K562 (cell line): ENCODE measurements at regions not wholly inside any gene's neighbourhood (a gene's known extent, or its start where the extent isn't known, plus 50 kb on each side); places are given as distances from the start of the nearest gene placed in this dataset.
"Not testable (repeated sequence)": the region's sequence is repeated elsewhere in the genome, so short reads cannot be mapped to it uniquely, and the experiment has no call there.

ENCODE experiments used
- ATAC-seq: fragments of 200-7000 bp; cut with Tn5 transposase; 3 replicates; pipeline ENCODE4 v1.9.1; 2020; ENCODE audit warnings: moderate library complexity
- BruUV-seq: library from RNA; stranded (reverse); fragments of 400-500 nt; replicated peaks from 2 replicates; lab custom pipeline; 2021; lab: Mats Ljungman, UMichigan
- CTCF ChIA-PET: fragments of 300-600 bp; formaldehyde crosslinking; extraction: SDS; loops from one replicate; lab custom pipeline; 2021; ENCODE audit warnings: low intra/inter-chr PET ratio; lab: Yijun Ruan, JAX
- POLR2A ChIA-PET: fragments of 300-600, 350-650 bp; sonication (Branson Sonifier 250); formaldehyde crosslinking; extraction: SDS; loops from one replicate; lab custom pipeline; 2021; ENCODE audit warnings: antibody characterized with exemption, inconsistent platforms; lab: Yijun Ruan, JAX
- DNase-seq, 4 experiments: peaks; one replicate each; pipeline versions ENCODE4 v3.0.0 to v3.0.0-alpha.2; 2011 to 2018; ENCODE audit warnings: low spot score in 3 of 4, mixed read lengths in 3 of 4; ENCODE audit errors: extremely low read depth in 1 of 4
- FAIRE-seq: peaks from 2 replicates; lab custom pipeline; 2011; peaks lifted over from hg19 to GRCh38; lab: Jason Lieb, UNC
- H2AFZ ChIP-seq: 2 replicates; pipeline ENCODE4 v1.6.0; 2011; ENCODE audit warnings: low read depth, low read length, control low read depth, inconsistent platforms
- H3K27ac ChIP-seq: fragments of 200-600 bp; 3 replicates; pipeline ENCODE4 v1.8.0; 2011; ENCODE audit warnings: low read depth, mild to moderate bottlenecking, control low read depth, inconsistent platforms, low read length, moderate library complexity, mixed read lengths; ENCODE audit errors: extremely low read depth
- H3K27me3 ChIP-seq, 2 experiments: fragments of 300-600 bp in 1 of 2; 2 replicates in 1 of 2; 3 replicates in 1 of 2; pipeline versions ENCODE4 v1.6.0 to v1.8.0; 2011; ENCODE audit warnings: inconsistent platforms in 2 of 2, low read length in 2 of 2, mild to moderate bottlenecking in 1 of 2, mixed read lengths in 1 of 2, moderate library complexity in 1 of 2; ENCODE audit not compliant: control insufficient read depth in 2 of 2, insufficient read depth in 2 of 2
- H3K36me3 ChIP-seq: fragments of 300-600 bp; 3 replicates; pipeline ENCODE4 v1.8.0; 2011; ENCODE audit warnings: mild to moderate bottlenecking, low read length, inconsistent platforms; ENCODE audit not compliant: control insufficient read depth, insufficient read depth
- H3K4me1 ChIP-seq, 2 experiments: fragments of 200-600 bp in 1 of 2; replicated peaks in 1 of 2; 2 replicates in 1 of 2; 3 replicates in 1 of 2; pipeline versions ENCODE4 v1.5.1 to v1.8.0; 2011; ENCODE audit warnings: inconsistent platforms in 2 of 2, low read length in 2 of 2, mild to moderate bottlenecking in 1 of 2, mixed read lengths in 1 of 2, moderate library complexity in 1 of 2; ENCODE audit not compliant: control insufficient read depth in 2 of 2, insufficient read depth in 2 of 2
- H3K4me2 ChIP-seq: 2 replicates; pipeline ENCODE4 v1.6.1; 2011; ENCODE audit warnings: low read length, control low read depth, inconsistent platforms, mixed read lengths; ENCODE audit not compliant: insufficient read depth
- H3K4me3 ChIP-seq: fragments of 200-600 bp; sonication (generic), shearing (Covaris generic); 2 replicates; pipeline ENCODE4 v1.5.1; 2016; ENCODE audit warnings: control low read depth, inconsistent platforms
- H3K79me2 ChIP-seq: fragments of 200-600 bp; 3 replicates; pipeline ENCODE4 v1.8.0; 2011; ENCODE audit warnings: low read length, inconsistent platforms; ENCODE audit not compliant: control insufficient read depth, insufficient read depth
- H3K9ac ChIP-seq, 2 experiments: 2 replicates each; pipeline versions ENCODE4 v1.6.0 to v1.6.1; 2011; ENCODE audit warnings: low read depth in 2 of 2, low read length in 2 of 2, control low read depth in 1 of 2, inconsistent platforms in 1 of 2, mild to moderate bottlenecking in 1 of 2, mixed read lengths in 1 of 2; ENCODE audit not compliant: insufficient read depth in 1 of 2
- H3K9me1 ChIP-seq: one replicate; pipeline ENCODE4 v1.6.0; 2011; ENCODE audit warnings: inconsistent platforms, mild to moderate bottlenecking, low read length, moderate library complexity; ENCODE audit not compliant: control insufficient read depth, insufficient read depth
- H3K9me3 ChIP-seq: replicated peaks from 2 replicates; pipeline ENCODE4 v1.5.1; 2011; ENCODE audit warnings: low read depth, low read length, inconsistent platforms; ENCODE audit not compliant: control insufficient read depth, insufficient read depth
- H4K20me1 ChIP-seq: replicated peaks from 2 replicates; pipeline ENCODE4 v1.6.1; 2011; ENCODE audit warnings: low read length, inconsistent platforms, mixed read lengths; ENCODE audit not compliant: control insufficient read depth, insufficient read depth
- BHLHE40 ChIP-seq: IDR thresholded peaks from 2 replicates; pipeline ENCODE4 v1.6.1; 2011; ENCODE audit warnings: low read length, improper control_type of control experiment
- CEBPB ChIP-seq: fragments of 450-650 bp; IDR thresholded peaks from 2 replicates; pipeline ENCODE4 v1.6.1; 2016; ENCODE audit warnings: missing genetic modification characterization, missing compliant biosample characterization
- CEBPG ChIP-seq, 3 experiments: fragments of 200-800 bp in 1 of 3; sonication (Bioruptor generic) in 1 of 3; sonication (generic) in 1 of 3; formaldehyde crosslinking in 1 of 3; IDR thresholded peaks in 2 of 3; conservative IDR thresholded peaks in 1 of 3; 2 replicates each; pipeline versions ENCODE4 v1.6.1 to v1.8.0; 2016 to 2022; ENCODE audit warnings: missing compliant biosample characterization in 2 of 3, missing genetic modification characterization in 2 of 3, mild to moderate bottlenecking in 1 of 3, missing genetic modification reagents in 1 of 3
- FOSL1 ChIP-seq: fragments of 200-800 bp; sonication (Bioruptor generic); conservative IDR thresholded peaks from 2 replicates; pipeline ENCODE4 v1.6.1; 2016; ENCODE audit warnings: missing genetic modification characterization, missing compliant biosample characterization
- MLLT1 ChIP-seq, 2 experiments: fragments of 450-650 bp; IDR thresholded peaks; 2 replicates each; pipeline ENCODE4 v1.6.1; 2016
- TFE3 ChIP-seq: fragments of 450-650 bp; formaldehyde crosslinking; IDR thresholded peaks from 2 replicates; pipeline ENCODE4 v1.4.0; 2020; ENCODE audit warnings: mild to moderate bottlenecking, mixed read lengths
- ZBTB17 ChIP-seq: fragments of 450-650 bp; formaldehyde crosslinking; IDR thresholded peaks from 2 replicates; pipeline ENCODE4 v1.4.0; 2020; ENCODE audit warnings: mild to moderate bottlenecking
- whole genome bisulfite sequencing: fragments of 100-300 bp; shearing (Covaris generic); methylation state at CpG from one replicate; pipeline ENCODE4 v1.1.6; 2016; ENCODE audit warnings: low coverage, mixed read lengths; ENCODE audit not compliant: insufficient coverage; ENCODE audit errors: missing lambda C conversion rate; 5-methylcytosine and 5-hydroxymethylcytosine counted together
- in situ Hi-C: fragments of 300-500 bp; cut with MboI; formaldehyde crosslinking; loops from 4 replicates; pipeline ENCODE4 v1.15.0; 2018; ENCODE audit warnings: inconsistent platforms, mixed read lengths
- intact Hi-C: fragments of 100-400 bp; cut with micrococcal nuclease; formaldehyde crosslinking; loops from 2 replicates; pipeline ENCODE4 v1.14.2; 2022

- H3K4me1 ChIP-seq; DNase-seq; H3K9me3 ChIP-seq; FAIRE-seq; H3K79me2 ChIP-seq; CTCF ChIA-PET; H3K4me2 ChIP-seq; H2AFZ ChIP-seq; BruUV-seq; H3K27ac ChIP-seq; H3K36me3 ChIP-seq; in situ Hi-C loops; ATAC-seq; H3K4me3 ChIP-seq; intact Hi-C loops; H3K9ac ChIP-seq; H3K9me1 ChIP-seq; TF ChIP-seq CEBPG (CRISPR knock-in tag; IDR thresholded peaks at IDR 0.05): not testable (repeated sequence)
- 1% methylated on average over 18 of the region's 18 CpGs for WGBS
- Histone ChIP-seq H4K20me1 (peaks cover 13% of the 10 kb centered on the region; the same call in 1 of the 2 replicates), H3K27me3 (peaks cover 37 to 73% of the 10 kb centered on the region in 2 experiments)
- POLR2A ChIA-PET = interaction anchor here (0.6 to 1.8 kb wide), 2 partner anchors 16 to 732 kb away, joined by 3 to 5 read pairs; no protein-coding TSS in a partner anchor
- TF ChIP-seq CEBPB (tag) (peak; percentile 41), TFE3 (CRISPR knock-in tag) (peak; percentile 40; the same call in 1 of the 2 replicates), ZBTB17 (peak; percentile 90), FOSL1 (tag) (peak; percentile 5; the same call in 1 of the 2 replicates), BHLHE40 (peak; percentile 83), MLLT1 (IDR thresholded peaks at IDR 0.05) (peak in 1 of 2 experiments; percentile 65; a peak in 1 of 4 replicates), CEBPG (tag; conservative IDR thresholded peaks at IDR 0.05 in 1 of 2, IDR thresholded peaks at IDR 0.05 in 1 of 2) (peak; percentile 62 to 66)
These were observed 77.5 kb upstream of the RUNX3 start for GRCh38 chr1:25007390-25008191.
